Endothelial cell of umbilical vein (primary cell): ENCODE measurements at regions not wholly inside any gene's neighbourhood (a gene's known extent, or its start where the extent isn't known, plus 50 kb on each side); places are given as distances from the start of the nearest gene placed in this dataset.

Experiments
- BruUV-seq: library from RNA; stranded (reverse); fragments of 400-500 nt; replicated peaks from 2 replicates; lab custom pipeline; 2021; lab: Mats Ljungman, UMichigan
- CTCF ChIA-PET: fragments of 300-600, 350-600 bp; sonication (Branson Sonifier 250); formaldehyde crosslinking; loops from one replicate; lab custom pipeline; 2021; ENCODE audit warnings: antibody characterized with exemption, inconsistent platforms; lab: Charles Lee
- POLR2A ChIA-PET: fragments of 300-600, 350-600 bp; sonication (Branson Sonifier 250); formaldehyde crosslinking; loops from one replicate; lab custom pipeline; 2021; ENCODE audit warnings: antibody characterized with exemption, inconsistent platforms; lab: Charles Lee
- DNase-seq: peaks from one replicate; pipeline ENCODE4 v3.0.0-alpha.2; 2011; ENCODE audit warnings: low read depth, low spot score
- FAIRE-seq: peaks from 2 replicates; lab custom pipeline; 2011; peaks lifted over from hg19 to GRCh38; lab: Jason Lieb, UNC
- H2AFZ ChIP-seq: 2 replicates; pipeline ENCODE4 v1.6.0; 2012; ENCODE audit warnings: low read depth, low read length, control low read depth, inconsistent platforms
- H3K27ac ChIP-seq: 2 replicates; pipeline ENCODE4 v1.5.1; 2011; ENCODE audit warnings: low read depth, mild to moderate bottlenecking, control low read depth, low read length, moderate library complexity; ENCODE audit not compliant: insufficient read depth
- H3K27me3 ChIP-seq, 2 experiments: 2 replicates each; pipeline versions ENCODE4 v1.6.0 to v1.6.1; 2011; ENCODE audit warnings: low read length in 2 of 2, mixed read lengths in 1 of 2; ENCODE audit not compliant: control insufficient read depth in 2 of 2, insufficient read depth in 2 of 2
- H3K36me3 ChIP-seq, 2 experiments: 2 replicates in 1 of 2; 3 replicates in 1 of 2; pipeline ENCODE4 v1.5.1; 2011; ENCODE audit warnings: low read length in 2 of 2, mild to moderate bottlenecking in 1 of 2, moderate library complexity in 1 of 2; ENCODE audit not compliant: control insufficient read depth in 2 of 2, insufficient read depth in 2 of 2; ENCODE audit errors: extremely low read depth in 1 of 2
- H3K4me1 ChIP-seq: 3 replicates; pipeline ENCODE4 v1.5.1; 2011; ENCODE audit warnings: mild to moderate bottlenecking, low read length; ENCODE audit not compliant: control insufficient read depth, insufficient read depth; ENCODE audit errors: extremely low read depth
- H3K4me2 ChIP-seq: 2 replicates; pipeline ENCODE4 v1.6.1; 2011; ENCODE audit warnings: low read length, control low read depth, mixed read lengths; ENCODE audit not compliant: insufficient read depth
- H3K4me3 ChIP-seq, 3 experiments: fragments of 200-600 bp in 1 of 3; sonication (generic), shearing (Covaris generic) in 1 of 3; replicated peaks in 1 of 3; 2 replicates each; pipeline ENCODE4 v1.5.1; 2011 to 2016; ENCODE audit warnings: control low read depth in 3 of 3, low read length in 3 of 3, mild to moderate bottlenecking in 2 of 3, inconsistent platforms in 1 of 3, low read depth in 1 of 3, moderate library complexity in 1 of 3; ENCODE audit not compliant: insufficient read depth in 1 of 3
- H3K79me2 ChIP-seq: 2 replicates; pipeline ENCODE4 v1.6.0; 2012; ENCODE audit warnings: low read length, inconsistent platforms; ENCODE audit not compliant: control insufficient read depth, insufficient read depth
- H3K9ac ChIP-seq: replicated peaks from 2 replicates; pipeline ENCODE3; 2011; ENCODE audit warnings: low read length, control low read depth; ENCODE audit not compliant: insufficient read depth; ENCODE audit errors: extremely low read depth
- H3K9me1 ChIP-seq: replicated peaks from 3 replicates; pipeline ENCODE4 v1.6.0; 2011; ENCODE audit warnings: mild to moderate bottlenecking, low read length; ENCODE audit not compliant: control insufficient read depth, insufficient read depth; ENCODE audit errors: extremely low read depth
- H3K9me3 ChIP-seq: replicated peaks from 2 replicates; pipeline ENCODE4 v1.5.1; 2012; ENCODE audit warnings: low read length, inconsistent platforms; ENCODE audit not compliant: control insufficient read depth, insufficient read depth
- H4K20me1 ChIP-seq: replicated peaks from 2 replicates; pipeline ENCODE3; 2011; ENCODE audit warnings: mild to moderate bottlenecking, low read length; ENCODE audit not compliant: control insufficient read depth, insufficient read depth; ENCODE audit errors: extremely low read depth
- CTCF ChIP-seq, 2 donors: IDR thresholded peaks; 1 replicate in 1 of 2; 2 replicates in 1 of 2; pipeline ENCODE4 v1.5.1; 2011; ENCODE audit warnings: low read length in 2 of 2, mild to moderate bottlenecking in 2 of 2, moderate library complexity in 2 of 2, control low read depth in 1 of 2, inconsistent platforms in 1 of 2, low read depth in 1 of 2; ENCODE audit not compliant: insufficient read depth in 1 of 2; ENCODE audit errors: extremely low read depth in 1 of 2
- EZH2 ChIP-seq: IDR thresholded peaks from 2 replicates; pipeline ENCODE4 v1.6.1; 2012; ENCODE audit warnings: borderline replicate concordance, low read depth, mild to moderate bottlenecking, moderate library complexity, low read length, inconsistent platforms; ENCODE audit not compliant: severe bottlenecking
- FOS ChIP-seq: IDR thresholded peaks from 2 replicates; pipeline ENCODE4 v1.6.1; 2011; ENCODE audit warnings: mild to moderate bottlenecking, low read length, moderate library complexity, borderline replicate concordance; ENCODE audit not compliant: insufficient read depth
- GATA2 ChIP-seq: IDR thresholded peaks from 2 replicates; pipeline ENCODE4 v1.7.0; 2011; ENCODE audit warnings: low read depth, mild to moderate bottlenecking, moderate library complexity, mixed read lengths, low read length; ENCODE audit not compliant: insufficient read length, insufficient read depth
- JUN ChIP-seq: IDR thresholded peaks from 2 replicates; pipeline ENCODE4 v1.6.1; 2011; ENCODE audit warnings: borderline replicate concordance, low read depth; ENCODE audit not compliant: insufficient read length, insufficient read depth
- MAX ChIP-seq: IDR thresholded peaks from 2 replicates; pipeline ENCODE4 v1.6.1; 2011; ENCODE audit not compliant: insufficient read depth, insufficient read length
- MYC ChIP-seq: IDR thresholded peaks from one replicate; pipeline ENCODE4 v1.6.1; 2011; ENCODE audit warnings: mild to moderate bottlenecking, low read depth, low read length
- POLR2A ChIP-seq: IDR thresholded peaks from 2 replicates; pipeline ENCODE4 v1.6.1; 2012; ENCODE audit warnings: low read depth, mild to moderate bottlenecking, control low read depth, low read length
- POLR2AphosphoS5 ChIP-seq: IDR thresholded peaks from 2 replicates; pipeline ENCODE4 v1.6.1; 2012; ENCODE audit warnings: low read depth, mild to moderate bottlenecking, control low read depth, low read length, moderate library complexity; ENCODE audit not compliant: insufficient read depth
- dilution Hi-C: fragments of 300-500 bp; cut with MboI; formaldehyde crosslinking; loops from one replicate; pipeline ENCODE4 v1.15.0; 2019; ENCODE audit warnings: low sequenced_read_pairs; ENCODE audit not compliant: extremely low pct_ligation_motif_present
- intact Hi-C: fragments of 100-400 bp; cut with micrococcal nuclease; formaldehyde crosslinking; loops from one replicate; pipeline ENCODE4 v1.10.0; 2022

GRCh38 chr7:68087401-68087800 is 1090.8 kb downstream of the TYW1 start:
- dilution Hi-C loops, result no loop called here
- BruUV-seq, result no TSS peak

More at GRCh38 chr7:68087401-68087800, 1090.8 kb downstream of the TYW1 start:
- Histone ChIP-seq H3K9ac (no peak overlapping the region), H4K20me1 (no peaks in the 10 kb centered on the region), H3K4me1 (no peaks in the 10 kb centered on the region), H3K36me3 (no peaks in the 10 kb centered on the region), H3K4me3 (no peak overlapping the region), H3K9me3 (no peaks in the 10 kb centered on the region), H3K79me2 (no peaks in the 10 kb centered on the region), H3K27ac (no peak overlapping the region), H3K27me3 (no peaks in the 10 kb centered on the region), H3K4me2 (no peak overlapping the region), H2AFZ (no peak overlapping the region), H3K9me1 (no peaks in the 10 kb centered on the region)
- CTCF ChIA-PET, result no interaction called here
- FAIRE-seq (no peak), DNase-seq (no peak)
- POLR2A ChIA-PET, result no interaction called here
- TF ChIP-seq CTCF (IDR thresholded peaks at IDR 0.05; ENCODE audit: extremely low read depth in 1 of 2, insufficient read depth in 1 of 2, low read depth in 1 of 2, low read length in 2 of 2), result no peak
- TF ChIP-seq POLR2A, result no peak
- TF ChIP-seq JUN, result no peak
- no peak for TF ChIP-seq EZH2
- TF ChIP-seq MAX, result no peak
- no peak for TF ChIP-seq POLR2AphosphoS5
- TF ChIP-seq FOS, result no peak
- TF ChIP-seq MYC, result no peak
- TF ChIP-seq GATA2, result no peak
- intact Hi-C loops, result no loop called here
